ENCODE measurements at regions not wholly inside any gene's neighbourhood (a gene's known extent, or its start where the extent isn't known, plus 50 kb on each side); places are given as distances from the start of the nearest gene placed in this dataset.

GRCh38 chr16:9176547-9177418 lies 85.3 kb downstream of the HAPSTR1 start:
- TF ChIP-seq CTCF (IDR thresholded peaks at IDR 0.05) (no peak), POLR2A (IDR thresholded peaks at IDR 0.05) (no peak)
